HG03342 (cell line): ENCODE measurements at regions not wholly inside any gene's neighbourhood (a gene's known extent, or its start where the extent isn't known, plus 50 kb on each side); places are given as distances from the start of the nearest gene placed in this dataset.

Source experiments
- ATAC-seq: cut with Tn5 transposase; IDR thresholded peaks from one replicate; pipeline ENCODE4 v1.9.1; 2021; ENCODE audit warnings: mild to moderate bottlenecking, moderate library complexity; ENCODE audit not compliant: unreplicated experiment

- ATAC-seq, result no peak
These were observed 154.0 kb upstream of the AFDN start for GRCh38 chr6:167672738-167673137.

- no peak for ATAC-seq
These were observed 152.8 kb upstream of the AFDN start for GRCh38 chr6:167673946-167674345.

- no peak for ATAC-seq
These were observed 152.2 kb upstream of the AFDN start for GRCh38 chr6:167674486-167674885.

GRCh38 chr6:167676000-167676665, 150.6 kb upstream of the AFDN start:
- no peak for ATAC-seq

GRCh38 chr6:167676666-167677421, 149.9 kb upstream of the AFDN start:
- no peak for ATAC-seq

GRCh38 chr6:167677422-167677789, 149.3 kb upstream of the AFDN start:
- no peak for ATAC-seq

- ATAC-seq, result no peak
These were observed 148.3 kb upstream of the AFDN start for GRCh38 chr6:167678102-167679101.

GRCh38 chr6:167679122-167679736, 147.5 kb upstream of the AFDN start:
- ATAC-seq, result no peak

- no peak for ATAC-seq
These were observed 146.7 kb upstream of the AFDN start for GRCh38 chr6:167679790-167680604.

GRCh38 chr6:167680605-167681149, 146.0 kb upstream of the AFDN start:
- no peak for ATAC-seq

- no peak for ATAC-seq
These were observed 144.6 kb upstream of the AFDN start for GRCh38 chr6:167682125-167682524.

- ATAC-seq, result no peak
These were observed 144.1 kb upstream of the AFDN start for GRCh38 chr6:167682546-167683027.

- ATAC-seq, result no peak
These were observed 143.5 kb upstream of the AFDN start for GRCh38 chr6:167683028-167683862.

- ATAC-seq, result no peak
These were observed 142.2 kb upstream of the AFDN start for GRCh38 chr6:167684276-167685104.

GRCh38 chr6:167685654-167686053, 141.1 kb upstream of the AFDN start:
- ATAC-seq, result no peak

GRCh38 chr6:167686204-167686893, 140.4 kb upstream of the AFDN start:
- ATAC-seq, result no peak

GRCh38 chr6:167687116-167687725, 139.5 kb upstream of the AFDN start:
- no peak for ATAC-seq
